ENCODE measurements at regions not wholly inside any gene's neighbourhood (a gene's known extent, or its start where the extent isn't known, plus 50 kb on each side); places are given as distances from the start of the nearest gene placed in this dataset.
"Not testable (repeated sequence)": the region's sequence is repeated elsewhere in the genome, so short reads cannot be mapped to it uniquely, and the experiment has no call there.

DNA sequence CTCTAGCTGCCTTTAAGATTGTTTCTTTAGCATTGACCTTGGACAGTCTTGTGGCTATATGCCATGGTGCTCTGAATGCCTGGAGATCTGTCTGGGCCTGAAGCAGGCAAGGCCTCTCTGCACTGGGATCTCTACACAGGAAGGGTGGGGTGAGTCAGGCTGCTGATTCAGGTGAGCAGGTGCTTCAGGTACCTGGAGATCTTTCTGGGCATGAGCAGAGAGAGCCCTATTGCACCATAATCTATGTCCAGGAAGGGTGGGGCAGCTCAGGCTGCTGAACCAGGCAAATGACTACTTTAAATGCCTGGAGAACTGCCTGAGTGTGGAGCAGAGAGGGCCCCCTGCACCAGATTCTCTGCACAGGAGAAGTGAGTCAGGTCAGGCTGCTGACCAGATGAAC lies 94.5 kb downstream of the TPBG start:
- no peak for DNase-seq (ENCODE audit: extremely low read depth, low read depth)
- TF ChIP-seq, protein P1, sequence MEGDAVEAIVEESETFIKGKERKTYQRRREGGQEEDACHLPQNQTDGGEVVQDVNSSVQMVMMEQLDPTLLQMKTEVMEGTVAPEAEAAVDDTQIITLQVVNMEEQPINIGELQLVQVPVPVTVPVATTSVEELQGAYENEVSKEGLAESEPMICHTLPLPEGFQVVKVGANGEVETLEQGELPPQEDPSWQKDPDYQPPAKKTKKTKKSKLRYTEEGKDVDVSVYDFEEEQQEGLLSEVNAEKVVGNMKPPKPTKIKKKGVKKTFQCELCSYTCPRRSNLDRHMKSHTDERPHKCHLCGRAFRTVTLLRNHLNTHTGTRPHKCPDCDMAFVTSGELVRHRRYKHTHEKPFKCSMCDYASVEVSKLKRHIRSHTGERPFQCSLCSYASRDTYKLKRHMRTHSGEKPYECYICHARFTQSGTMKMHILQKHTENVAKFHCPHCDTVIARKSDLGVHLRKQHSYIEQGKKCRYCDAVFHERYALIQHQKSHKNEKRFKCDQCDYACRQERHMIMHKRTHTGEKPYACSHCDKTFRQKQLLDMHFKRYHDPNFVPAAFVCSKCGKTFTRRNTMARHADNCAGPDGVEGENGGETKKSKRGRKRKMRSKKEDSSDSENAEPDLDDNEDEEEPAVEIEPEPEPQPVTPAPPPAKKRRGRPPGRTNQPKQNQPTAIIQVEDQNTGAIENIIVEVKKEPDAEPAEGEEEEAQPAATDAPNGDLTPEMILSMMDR (IDR thresholded peaks at IDR 0.05; ENCODE audit: low read depth, low read length) = no peak

DNA sequence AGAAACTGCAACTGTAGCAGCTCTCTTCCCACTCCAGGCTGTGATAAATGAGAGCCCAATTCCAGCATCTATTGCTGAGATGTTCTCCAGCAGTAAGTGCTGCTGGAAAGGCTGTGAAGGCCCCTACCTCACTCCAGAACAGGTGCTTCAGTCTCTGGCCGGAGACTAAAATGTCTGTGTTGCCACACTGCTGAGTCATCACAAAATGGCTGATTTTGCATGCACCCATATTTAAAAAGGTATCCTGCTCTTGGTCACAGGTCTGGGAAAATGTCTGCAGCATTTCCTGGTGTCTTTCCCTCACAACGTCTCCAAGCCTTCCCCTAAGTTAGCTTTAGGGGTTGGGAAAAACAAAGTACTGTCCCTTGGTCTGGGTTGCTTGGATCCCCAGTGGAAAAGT lies 95.1 kb downstream of the TPBG start:
- TF ChIP-seq, protein P1 (IDR thresholded peaks at IDR 0.05; ENCODE audit: low read depth, low read length) = no peak
- DNase-seq (ENCODE audit: extremely low read depth, low read depth) = no peak

DNA sequence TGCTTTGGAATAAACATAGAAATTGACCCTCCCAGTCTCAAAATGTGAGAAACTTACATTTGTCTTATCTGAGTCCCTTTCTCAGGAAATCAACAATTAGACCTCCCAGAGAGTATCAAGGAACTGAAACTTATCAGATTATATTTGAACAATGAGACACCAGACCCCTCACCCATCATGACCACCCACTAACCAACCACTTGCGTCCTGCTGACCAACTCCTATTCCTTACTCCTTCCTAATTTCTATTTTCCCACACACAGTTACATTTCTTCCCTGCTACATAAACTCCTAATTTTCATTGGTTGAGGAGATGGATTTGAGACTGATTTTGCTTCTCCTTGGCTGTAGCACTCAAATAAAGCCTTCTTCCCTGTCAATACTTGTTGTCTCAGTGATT lies 97.9 kb downstream of the TPBG start:
- TF ChIP-seq, protein P1 (IDR thresholded peaks at IDR 0.05; ENCODE audit: low read depth, low read length) = no peak
- DNase-seq (ENCODE audit: extremely low read depth, low read depth) = no peak

DNA sequence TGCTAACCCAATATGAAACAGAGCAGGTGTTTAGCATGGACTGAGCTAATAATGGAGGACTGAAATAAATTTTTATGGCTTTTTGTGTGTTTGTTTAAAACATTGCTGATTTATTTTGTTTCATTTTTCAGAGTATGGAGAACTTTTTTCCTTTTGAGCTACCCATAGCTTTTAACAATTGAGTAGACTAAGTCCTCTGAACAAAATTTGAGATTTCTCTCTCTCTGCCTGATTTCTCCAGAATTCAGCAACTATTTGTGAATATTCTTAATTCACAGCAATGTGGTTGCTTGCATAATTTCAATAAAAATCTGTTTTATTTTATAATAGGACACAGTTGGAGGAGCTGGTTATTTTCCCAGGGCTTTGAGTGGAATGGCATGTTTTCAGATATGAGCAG lies 103.7 kb downstream of the TPBG start:
- TF ChIP-seq, protein P1 (IDR thresholded peaks at IDR 0.05; ENCODE audit: low read depth, low read length) = no peak
- no peak for DNase-seq (ENCODE audit: extremely low read depth, low read depth)

DNA sequence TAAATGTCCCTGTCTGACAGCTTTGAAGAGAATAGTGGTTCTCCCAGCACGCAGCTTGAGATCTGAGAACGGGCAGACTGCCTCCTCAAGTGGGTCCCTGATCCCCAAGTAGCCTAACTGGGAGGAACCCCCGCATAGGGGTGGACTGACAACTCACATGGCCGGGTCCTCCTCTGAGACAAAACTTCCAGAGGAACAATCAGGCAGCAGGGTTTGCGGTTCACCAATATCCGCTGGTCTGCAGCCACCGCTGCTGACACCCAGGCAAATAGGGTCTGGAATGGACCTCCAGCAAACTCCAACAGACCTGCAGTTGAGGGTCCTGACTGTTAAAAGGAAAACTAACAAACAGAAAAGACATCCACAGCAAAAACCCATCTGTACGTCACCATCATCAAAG lies 106.5 kb downstream of the TPBG start:
- DNase-seq (ENCODE audit: extremely low read depth, low read depth) = not testable (repeated sequence)

DNA sequence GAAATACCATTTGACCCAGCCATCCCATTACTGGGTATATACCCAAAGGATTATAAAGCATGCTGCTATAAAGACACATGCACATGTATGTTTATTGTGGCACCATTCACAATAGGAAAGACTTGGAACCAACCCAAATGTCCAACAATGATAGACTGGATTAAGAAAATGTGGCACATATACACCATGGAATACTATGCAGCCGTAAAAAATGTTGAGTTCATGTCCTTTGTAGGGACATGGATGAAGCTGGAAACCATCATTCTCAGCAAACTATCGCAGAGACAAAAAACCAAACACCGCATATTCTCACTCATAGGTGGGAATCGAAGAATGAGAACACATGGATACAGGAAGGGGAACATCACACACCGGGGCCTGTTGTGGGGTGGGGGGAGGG lies 111.5 kb downstream of the TPBG start:
- not testable (repeated sequence) for DNase-seq (ENCODE audit: extremely low read depth, low read depth)

DNA sequence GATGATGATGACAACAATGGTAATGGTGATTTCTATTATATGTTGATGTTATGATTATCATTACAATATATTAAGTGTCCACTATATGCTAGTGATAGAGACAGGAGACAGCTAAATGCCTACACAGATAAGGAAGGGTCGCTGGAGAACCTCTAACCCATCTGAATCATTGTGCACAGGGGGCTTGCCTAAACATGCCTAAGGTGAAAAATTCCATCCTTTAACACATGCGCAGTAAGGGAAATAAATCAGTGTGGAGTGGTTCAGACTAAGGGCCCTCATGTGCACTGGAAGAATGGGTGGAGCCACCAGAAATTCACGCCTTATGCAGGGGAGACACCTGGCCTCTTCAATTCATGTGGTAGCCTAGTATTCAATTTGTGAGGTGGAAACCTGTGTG lies 120.4 kb downstream of the TPBG start:
- DNase-seq (ENCODE audit: extremely low read depth, low read depth) = no peak
- TF ChIP-seq, protein P1 (IDR thresholded peaks at IDR 0.05; ENCODE audit: low read depth, low read length) = no peak

DNA sequence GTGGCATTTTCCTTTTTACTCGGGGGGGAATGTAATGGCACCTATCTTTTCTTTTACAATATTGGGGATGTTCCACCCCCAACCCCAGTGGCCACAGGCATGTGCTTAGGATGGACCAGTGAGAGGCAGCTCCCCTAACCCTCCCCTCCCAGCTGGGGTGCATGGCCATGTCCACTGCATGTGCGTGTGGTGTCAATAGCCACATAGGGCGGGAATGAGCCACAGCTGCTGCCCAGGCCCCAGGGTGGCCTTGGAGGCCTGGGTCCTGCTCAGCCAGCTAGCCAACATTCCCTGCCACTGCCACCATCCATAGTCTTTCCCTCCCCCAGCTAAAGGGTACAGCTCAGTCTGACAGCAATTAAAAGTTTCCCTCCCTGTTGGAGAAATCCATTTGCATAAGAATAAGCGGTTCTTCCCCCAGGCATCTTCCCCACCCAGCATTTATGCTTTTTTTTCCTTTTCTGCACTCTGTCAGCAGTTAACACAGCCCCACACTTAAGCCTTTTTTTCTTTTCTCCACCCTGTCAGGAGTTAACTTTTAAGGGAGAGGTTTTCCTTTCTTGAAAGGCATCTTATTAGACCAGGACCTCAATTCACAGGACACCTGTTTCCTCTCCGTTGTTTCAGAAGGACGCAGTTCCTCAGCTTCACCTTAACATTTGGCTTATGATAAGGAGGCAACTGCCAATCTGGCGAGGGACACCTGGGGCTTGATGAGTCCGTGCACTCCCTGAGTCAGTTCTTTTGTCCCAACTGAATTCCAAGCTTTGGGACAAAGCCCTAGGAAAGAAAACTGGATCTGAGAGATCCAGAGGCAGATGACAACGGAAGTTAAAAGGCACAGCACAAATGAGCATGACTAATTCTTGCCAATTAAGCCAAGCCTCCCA lies 121.4 kb downstream of the TPBG start:
- DNase-seq (ENCODE audit: extremely low read depth, low read depth) = no peak
- TF ChIP-seq, protein P1 (IDR thresholded peaks at IDR 0.05; ENCODE audit: low read depth, low read length) = no peak
